HG02884 (cell line): ENCODE measurements at regions not wholly inside any gene's neighbourhood (a gene's known extent, or its start where the extent isn't known, plus 50 kb on each side); places are given as distances from the start of the nearest gene placed in this dataset.
"Not testable (repeated sequence)": the region's sequence is repeated elsewhere in the genome, so short reads cannot be mapped to it uniquely, and the experiment has no call there.

ENCODE experiments used
- ATAC-seq: cut with Tn5 transposase; IDR thresholded peaks from one replicate; pipeline ENCODE4 v1.9.1; 2021; ENCODE audit warnings: mild to moderate bottlenecking, moderate library complexity; ENCODE audit not compliant: unreplicated experiment

GRCh38 chr1:209191262-209191634, 392.3 kb upstream of the CAMK1G start:
- no peak for ATAC-seq

- ATAC-seq: no peak
Measured at GRCh38 chr1:209196140-209196539, 387.4 kb upstream of the CAMK1G start.

GRCh38 chr1:209198961-209199750, 384.4 kb upstream of the CAMK1G start:
- ATAC-seq: no peak

GRCh38 chr1:209199822-209200221, 383.7 kb upstream of the CAMK1G start:
- ATAC-seq: no peak

GRCh38 chr1:209202321-209202720, 381.2 kb upstream of the CAMK1G start:
- ATAC-seq: not testable (repeated sequence)

- ATAC-seq: no peak
Measured at GRCh38 chr1:209202830-209203532, 380.5 kb upstream of the CAMK1G start.

- ATAC-seq: no peak
Measured at GRCh38 chr1:209203533-209203895, 380.0 kb upstream of the CAMK1G start.

GRCh38 chr1:209205039-209205438, 378.5 kb upstream of the CAMK1G start:
- ATAC-seq: no peak

- ATAC-seq: no peak
Measured at GRCh38 chr1:209207126-209207700, 376.3 kb upstream of the CAMK1G start.

- ATAC-seq: peak; percentile 87
Measured at GRCh38 chr1:209207701-209208286, 375.7 kb upstream of the CAMK1G start.

- no peak for ATAC-seq
Measured at GRCh38 chr1:209208648-209209047, 374.9 kb upstream of the CAMK1G start.

GRCh38 chr1:209213989-209214388, 369.5 kb upstream of the CAMK1G start:
- ATAC-seq: no peak

- no peak for ATAC-seq
Measured at GRCh38 chr1:209215826-209216225, 367.7 kb upstream of the CAMK1G start.

GRCh38 chr1:209218113-209218512, 365.4 kb upstream of the CAMK1G start:
- ATAC-seq: no peak

- no peak for ATAC-seq
Measured at GRCh38 chr1:209218981-209219380, 364.5 kb upstream of the CAMK1G start.

GRCh38 chr1:209219791-209220524, 363.6 kb upstream of the CAMK1G start:
- ATAC-seq: no peak

GRCh38 chr1:209222826-209223225, 360.7 kb upstream of the CAMK1G start:
- no peak for ATAC-seq

GRCh38 chr1:209223791-209224190, 359.7 kb upstream of the CAMK1G start:
- ATAC-seq: no peak

- ATAC-seq: no peak
Measured at GRCh38 chr1:209224886-209225285, 358.6 kb upstream of the CAMK1G start.

GRCh38 chr1:209227171-209227570, 356.3 kb upstream of the CAMK1G start:
- ATAC-seq: no peak

GRCh38 chr1:209227941-209228340, 355.6 kb upstream of the CAMK1G start:
- ATAC-seq: no peak
